Stomach (tissue), 4 donors: ENCODE measurements at regions not wholly inside any gene's neighbourhood (a gene's known extent, or its start where the extent isn't known, plus 50 kb on each side); places are given as distances from the start of the nearest gene placed in this dataset.

Source experiments
- EP300 ChIP-seq: sonication (generic); formaldehyde crosslinking; IDR thresholded peaks from one replicate; pipeline ENCODE4 v1.6.1; 2017; ENCODE audit warnings: antibody characterized with exemption
- POLR2AphosphoS5 ChIP-seq, 3 donors: sonication (generic); formaldehyde crosslinking; IDR thresholded peaks; one replicate each; pipeline ENCODE4 v1.6.1; 2016; ENCODE audit warnings: antibody characterized with exemption in 3 of 3
- TF ChIP-seq, protein P1 (sequence below), 7 experiments: fragments of 450-650 bp in 4 of 7; fragments of 200-600 bp in 3 of 7; sonication (generic) in 3 of 7; IDR thresholded peaks; one replicate each; pipeline ENCODE4 v1.5.1; 2016 to 2019; ENCODE audit warnings: antibody characterized with exemption in 7 of 7, control low read depth in 2 of 7, mild to moderate bottlenecking in 1 of 7

DNA sequence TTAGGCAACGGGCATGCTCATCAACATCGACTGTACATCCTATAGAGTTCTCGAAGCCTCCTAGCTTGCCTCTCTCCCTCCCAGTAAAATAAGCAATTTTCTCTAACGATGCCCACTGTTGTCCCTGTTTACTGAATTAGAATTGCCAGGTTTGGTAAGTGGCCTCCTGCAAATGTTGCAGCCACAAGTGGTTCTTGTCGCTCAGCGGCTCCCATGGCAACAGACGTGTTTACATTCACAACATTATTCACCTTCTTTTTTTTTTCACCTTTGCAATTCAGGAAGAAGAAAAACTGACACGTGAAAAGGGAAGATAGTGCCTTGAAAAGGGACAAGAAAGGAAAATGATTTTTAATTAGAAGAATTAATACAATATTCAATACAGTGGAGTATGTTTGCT, 100.9 kb upstream of the PKP2 start:
- TF ChIP-seq, protein P1, sequence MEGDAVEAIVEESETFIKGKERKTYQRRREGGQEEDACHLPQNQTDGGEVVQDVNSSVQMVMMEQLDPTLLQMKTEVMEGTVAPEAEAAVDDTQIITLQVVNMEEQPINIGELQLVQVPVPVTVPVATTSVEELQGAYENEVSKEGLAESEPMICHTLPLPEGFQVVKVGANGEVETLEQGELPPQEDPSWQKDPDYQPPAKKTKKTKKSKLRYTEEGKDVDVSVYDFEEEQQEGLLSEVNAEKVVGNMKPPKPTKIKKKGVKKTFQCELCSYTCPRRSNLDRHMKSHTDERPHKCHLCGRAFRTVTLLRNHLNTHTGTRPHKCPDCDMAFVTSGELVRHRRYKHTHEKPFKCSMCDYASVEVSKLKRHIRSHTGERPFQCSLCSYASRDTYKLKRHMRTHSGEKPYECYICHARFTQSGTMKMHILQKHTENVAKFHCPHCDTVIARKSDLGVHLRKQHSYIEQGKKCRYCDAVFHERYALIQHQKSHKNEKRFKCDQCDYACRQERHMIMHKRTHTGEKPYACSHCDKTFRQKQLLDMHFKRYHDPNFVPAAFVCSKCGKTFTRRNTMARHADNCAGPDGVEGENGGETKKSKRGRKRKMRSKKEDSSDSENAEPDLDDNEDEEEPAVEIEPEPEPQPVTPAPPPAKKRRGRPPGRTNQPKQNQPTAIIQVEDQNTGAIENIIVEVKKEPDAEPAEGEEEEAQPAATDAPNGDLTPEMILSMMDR (IDR thresholded peaks at IDR 0.05), result no peak
- TF ChIP-seq EP300, result no peak
- no peak for TF ChIP-seq POLR2AphosphoS5 (IDR thresholded peaks at IDR 0.05)
